Heart left ventricle (tissue), 16 donors: ENCODE measurements at regions not wholly inside any gene's neighbourhood (a gene's known extent, or its start where the extent isn't known, plus 50 kb on each side); places are given as distances from the start of the nearest gene placed in this dataset.
"Not testable (repeated sequence)": the region's sequence is repeated elsewhere in the genome, so short reads cannot be mapped to it uniquely, and the experiment has no call there.

Experiments used
- ATAC-seq, 4 donors: fragments of 200-7000 bp; cut with Tn5 transposase; one replicate each; pipeline ENCODE4 v1.9.1; 2020 to 2022; ENCODE audit warnings: moderate library complexity in 4 of 4, mild to moderate bottlenecking in 3 of 4, moderate number of reproducible peaks in 1 of 4
- DNase-seq, 5 donors: peaks; one replicate each; pipeline ENCODE4 v3.0.0-alpha.2; 2020
- H3K27ac ChIP-seq, 12 donors: fragments of 200-600 bp; sonication (generic) in 4 of 12; one replicate each; pipeline versions ENCODE4 v1.5.0 to v1.8.0; 2016 to 2022; ENCODE audit warnings: mild to moderate bottlenecking in 2 of 12
- H3K27me3 ChIP-seq, 9 donors: fragments of 200-600 bp; sonication (generic) in 2 of 9; one replicate each; pipeline versions ENCODE4 v1.5.1 to v1.8.0; 2016 to 2022; ENCODE audit warnings: mild to moderate bottlenecking in 3 of 9
- H3K36me3 ChIP-seq, 9 donors: fragments of 200-600 bp; sonication (generic) in 2 of 9; one replicate each; pipeline versions ENCODE4 v1.5.0 to v1.8.0; 2018 to 2022; ENCODE audit warnings: mild to moderate bottlenecking in 2 of 9
- H3K4me1 ChIP-seq, 12 donors: fragments of 200-600 bp; sonication (generic) in 4 of 12; one replicate each; pipeline versions ENCODE4 v1.5.0 to v1.8.0; 2016 to 2022; ENCODE audit warnings: mild to moderate bottlenecking in 3 of 12
- H3K4me3 ChIP-seq, 12 donors: fragments of 200-600 bp; sonication (generic) in 4 of 12; one replicate each; pipeline versions ENCODE4 v1.5.0 to v1.8.0; 2017 to 2022; ENCODE audit warnings: mild to moderate bottlenecking in 9 of 12, moderate library complexity in 4 of 12
- H3K9me3 ChIP-seq, 12 donors: fragments of 200-600 bp; sonication (generic) in 4 of 12; one replicate each; pipeline versions ENCODE4 v1.5.0 to v1.8.0; 2016 to 2022; ENCODE audit warnings: mild to moderate bottlenecking in 1 of 12
- CTCF ChIP-seq, 12 donors: fragments of 200-600 bp; sonication (generic) in 4 of 12; IDR thresholded peaks; one replicate each; pipeline versions ENCODE4 v1.5.0 to v1.8.0; 2018 to 2022; ENCODE audit warnings: antibody characterized with exemption in 12 of 12, mild to moderate bottlenecking in 5 of 12
- POLR2A ChIP-seq, 2 donors: fragments of 450-650 bp; IDR thresholded peaks; one replicate each; pipeline ENCODE4 v1.6.1; 2017; ENCODE audit warnings: antibody characterized with exemption in 2 of 2, mild to moderate bottlenecking in 2 of 2, moderate library complexity in 2 of 2
- WGBS, 4 donors: extraction: QIAGEN DNeasy Blood & Tissue Kit in 2 of 4; methylation state at CpG; one replicate each; pipeline versions ENCODE4 v1.1.5 to v1.1.7; 2013 to 2018; 5-methylcytosine and 5-hydroxymethylcytosine counted together
- intact Hi-C, 10 donors: fragments of 100-400 bp; cut with DNase I; formaldehyde crosslinking; loops; one replicate each; pipeline versions ENCODE4 v1.11.1 to v1.14.2; 2022
- donor health status: ischemic (EF 13 %, LVEDD 7.1; RV severe dilation, severe dysfunction).
- donor health status: healthy with polysubstance abuse.
- donor health status: DM: no; HTN: yes; CAD: no.
- donor health status: DM: no; HTN: no; CAD: no.
- donor health status: ischemic (EF 25% LVEDD 6.9; RV normal size, moderate dysfunction).
- donor health status: ischemic (EF 25% LVEDD 5.7; RV mildly dilated, moderate dysfunction).
- donor health status: healthy.
- donor health status: DM: yes; HTN: yes; CAD: no.
- donor health status: ischemic (EF 35%, LVEDD 5.7; RV mildly dilated, moderate dysfunction).
- donor health status: nonischemic (EF 11% LVEDD 7.7; RV severe dilation, severe dysfunction).
- donor health status: DM: yes; HTN: yes; CAD: no.
- donor health status: PGD.
- donor health status: ischemic (EF 29% LVEDD 5.4; RV normal size, mild dysfunction).
- donor health status: nonischemic (EF 23%, LVEDD 6.1; RV moderate dilation, normal function).

DNA sequence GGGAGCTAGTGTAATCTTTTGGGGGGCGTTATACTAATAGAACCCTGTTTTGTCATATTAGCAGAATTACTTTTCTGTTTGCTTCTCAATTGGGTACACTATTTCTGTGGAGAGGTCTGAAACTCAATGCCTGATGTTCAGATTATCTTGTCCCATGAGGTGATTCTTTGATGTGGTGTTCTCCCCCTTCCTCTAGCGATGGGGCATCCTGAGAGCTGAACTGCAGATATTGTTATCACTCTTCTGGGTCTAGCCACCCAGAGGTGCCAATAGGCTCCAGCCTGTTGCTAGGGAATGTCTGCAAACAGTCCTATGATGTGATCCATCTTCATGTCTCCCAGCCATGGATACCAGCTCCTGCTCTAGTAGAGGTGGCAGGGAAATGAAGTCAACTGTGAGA lies 233.1 kb upstream of the RASA1 start:
- 61 to 77% (median 66%) methylated on average over 2 of the region's 2 CpGs for whole genome bisulfite sequencing, 4 donors
- DNase-seq, result no peak
- no peak overlapping the region for H3K27ac ChIP-seq
- TF ChIP-seq CTCF (IDR thresholded peaks at IDR 0.05) (no peak), POLR2A (IDR thresholded peaks at IDR 0.05) (no peak)
- H3K36me3 ChIP-seq, result no peaks in the 10 kb centered on the region
- peaks cover 0 to 6% (median 0%) of the 10 kb centered on the region in 12 donors for H3K9me3 ChIP-seq
- ATAC-seq, result no peak
- intact Hi-C loops, result no loop called here
- no peaks in the 10 kb centered on the region for H3K27me3 ChIP-seq
- no peaks in the 10 kb centered on the region for H3K4me1 ChIP-seq
- no peak overlapping the region for H3K4me3 ChIP-seq

DNA sequence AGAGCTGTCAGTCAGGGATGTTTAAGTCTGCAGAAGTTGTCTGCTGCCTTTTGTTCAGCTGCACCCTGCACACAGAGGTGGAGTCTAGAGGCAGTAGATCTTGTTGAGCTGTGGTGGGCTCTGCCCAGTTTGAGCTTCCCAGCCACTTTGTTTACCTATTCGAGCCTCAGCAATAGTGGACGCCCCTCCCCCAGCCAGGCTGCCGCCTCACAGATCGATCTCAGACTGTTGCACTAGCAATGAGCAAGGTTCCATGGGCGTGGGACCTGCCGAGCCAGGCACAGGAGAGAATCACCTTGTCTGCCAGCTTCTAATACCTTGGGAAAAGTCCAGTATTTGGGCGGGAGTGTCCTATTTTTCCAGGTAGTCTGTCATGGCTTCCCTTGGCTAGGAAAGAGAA lies 225.1 kb upstream of the RASA1 start:
- intact Hi-C loops, result no loop called here

GRCh38 chr5:87048156-87048555 lies 219.5 kb upstream of the RASA1 start:
- Histone ChIP-seq H3K27ac (no peak overlapping the region), H3K4me3 (no peak overlapping the region), H3K27me3 (peaks cover 0 to 3% (median 0%) of the 10 kb centered on the region in 9 donors), H3K4me1 (peaks cover 0 to 8% (median 0%) of the 10 kb centered on the region in 12 donors), H3K36me3 (no peaks in the 10 kb centered on the region), H3K9me3 (peaks cover 0 to 23% (median 4%) of the 10 kb centered on the region in 12 donors)
- 86 to 88% (median 87%) methylated on average over 1 of the region's 1 CpG for WGBS, 4 donors
- DNase-seq (no peak), ATAC-seq (no peak)
- TF ChIP-seq POLR2A (IDR thresholded peaks at IDR 0.05) (no peak), CTCF (IDR thresholded peaks at IDR 0.05) (no peak)
- intact Hi-C loops, result no loop called here

More for the DNA sequence above, 225.1 kb upstream of the RASA1 start:
- TF ChIP-seq POLR2A (IDR thresholded peaks at IDR 0.05) (no peak), CTCF (IDR thresholded peaks at IDR 0.05) (no peak)
- H3K4me3 ChIP-seq, result no peak overlapping the region
- WGBS, 4 donors, result 69 to 90% (median 84%) methylated on average over 2 to 7 of the region's 7 CpGs
- H3K27ac ChIP-seq, result no peak overlapping the region
- no peaks in the 10 kb centered on the region for H3K36me3 ChIP-seq
- H3K9me3 ChIP-seq, result peaks cover 0 to 8% (median 0%) of the 10 kb centered on the region in 12 donors
- DNase-seq (no peak), ATAC-seq (no peak)
- H3K27me3 ChIP-seq, result peaks cover 0 to 3% (median 0%) of the 10 kb centered on the region in 9 donors
- no peaks in the 10 kb centered on the region for H3K4me1 ChIP-seq

- H3K4me3 ChIP-seq, H3K27ac ChIP-seq, H3K36me3 ChIP-seq, H3K27me3 ChIP-seq, intact Hi-C loops, DNase-seq, ATAC-seq: not testable (repeated sequence)
- WGBS, 4 donors, result 80 to 94% (median 91%) methylated on average over 6 of the region's 6 CpGs
- Histone ChIP-seq H3K9me3 (peaks cover 0 to 17% (median 4%) of the 10 kb centered on the region in 12 donors), H3K4me1 (peaks cover 0 to 12% (median 0%) of the 10 kb centered on the region in 12 donors)
Observed at GRCh38 chr5:87049012-87049411, 218.7 kb upstream of the RASA1 start.

GRCh38 chr5:87051502-87052113 lies 216.1 kb upstream of the RASA1 start:
- ATAC-seq (no peak), DNase-seq (no peak)
- intact Hi-C loops, result no loop called here
- Histone ChIP-seq H3K4me3 (no peak overlapping the region), H3K27me3 (no peaks in the 10 kb centered on the region), H3K4me1 (peaks cover 0 to 12% (median 0%) of the 10 kb centered on the region in 12 donors), H3K9me3 (peaks cover 0 to 15% (median 4%) of the 10 kb centered on the region in 12 donors), H3K36me3 (no peaks in the 10 kb centered on the region), H3K27ac (no peak overlapping the region)
- TF ChIP-seq CTCF (IDR thresholded peaks at IDR 0.05), result no peak
- TF ChIP-seq POLR2A (IDR thresholded peaks at IDR 0.05), result no peak
- WGBS, 4 donors, result 67 to 82% (median 73%) methylated on average over 3 of the region's 3 CpGs
